HUES6 (cell line): ENCODE measurements at regions not wholly inside any gene's neighbourhood (a gene's known extent, or its start where the extent isn't known, plus 50 kb on each side); places are given as distances from the start of the nearest gene placed in this dataset.

Experiments used
- H3K27ac ChIP-seq: 2 replicates; pipeline ENCODE4 v1.7.0; 2013; ENCODE audit warnings: low read depth, mild to moderate bottlenecking, low read length, inconsistent platforms
- H3K27me3 ChIP-seq: 2 replicates; pipeline ENCODE4 v1.6.1; 2013; ENCODE audit warnings: low read length; ENCODE audit not compliant: control insufficient read depth, insufficient read depth
- H3K36me3 ChIP-seq: 2 replicates; pipeline ENCODE4 v1.6.1; 2013; ENCODE audit warnings: low read length; ENCODE audit not compliant: control insufficient read depth, insufficient read depth
- H3K4me1 ChIP-seq: 2 replicates; pipeline ENCODE4 v1.6.1; 2013; ENCODE audit warnings: low read length; ENCODE audit not compliant: control insufficient read depth, insufficient read depth
- H3K4me3 ChIP-seq: 2 replicates; pipeline ENCODE4 v1.5.1; 2013; ENCODE audit warnings: low read depth, low read length
- H3K9ac ChIP-seq: one replicate; pipeline ENCODE4 v1.6.1; 2013; ENCODE audit warnings: mild to moderate bottlenecking, low read length
- H3K9me3 ChIP-seq: 2 replicates; pipeline ENCODE4 v1.6.1; 2013; ENCODE audit warnings: low read depth, low read length; ENCODE audit not compliant: control insufficient read depth, insufficient read depth

GRCh38 chr5:18158166-18158565, 523.9 kb downstream of the TAF11L14 start:
- no peak overlapping the region for H3K4me3 ChIP-seq
- H3K36me3 ChIP-seq = no peaks in the 10 kb centered on the region
- no peak overlapping the region for H3K27ac ChIP-seq
- H3K9me3 ChIP-seq = peaks cover 9% of the 10 kb centered on the region; the same call in 1 of the 2 replicates
- H3K27me3 ChIP-seq = no peaks in the 10 kb centered on the region
- H3K9ac ChIP-seq = no peak overlapping the region
- no peaks in the 10 kb centered on the region for H3K4me1 ChIP-seq

- no peak overlapping the region for H3K27ac ChIP-seq
- H3K9ac ChIP-seq = no peak overlapping the region
- H3K4me3 ChIP-seq = no peak overlapping the region
- H3K36me3 ChIP-seq = no peaks in the 10 kb centered on the region
- peaks cover 7% of the 10 kb centered on the region; the same call in 1 of the 2 replicates for H3K9me3 ChIP-seq
- no peaks in the 10 kb centered on the region for H3K4me1 ChIP-seq
- H3K27me3 ChIP-seq = no peaks in the 10 kb centered on the region
These were observed 525.1 kb downstream of the TAF11L14 start for GRCh38 chr5:18159331-18159730.

- H3K9me3 ChIP-seq = 0 out of 2 replicates have a peak, but pooled peaks cover 9% of the 10 kb centered on the region
- no peak overlapping the region for H3K9ac ChIP-seq
- no peaks in the 10 kb centered on the region for H3K4me1 ChIP-seq
- H3K27me3 ChIP-seq = no peaks in the 10 kb centered on the region
- H3K27ac ChIP-seq = no peak overlapping the region
- H3K4me3 ChIP-seq = no peak overlapping the region
- H3K36me3 ChIP-seq = no peaks in the 10 kb centered on the region
These were observed 537.4 kb downstream of the TAF11L14 start for GRCh38 chr5:18171684-18172083.

GRCh38 chr5:18179579-18179978, 545.3 kb downstream of the TAF11L14 start:
- Histone ChIP-seq H3K27me3 (no peaks in the 10 kb centered on the region), H3K9me3 (no peaks in the 10 kb centered on the region), H3K4me3 (no peak overlapping the region), H3K9ac (no peak overlapping the region), H3K27ac (no peak overlapping the region), H3K4me1 (no peaks in the 10 kb centered on the region), H3K36me3 (no peaks in the 10 kb centered on the region)

- no peaks in the 10 kb centered on the region for H3K27me3 ChIP-seq
- no peaks in the 10 kb centered on the region for H3K4me1 ChIP-seq
- no peak overlapping the region for H3K9ac ChIP-seq
- H3K36me3 ChIP-seq = no peaks in the 10 kb centered on the region
- no peak overlapping the region for H3K4me3 ChIP-seq
- H3K27ac ChIP-seq = no peak overlapping the region
- no peaks in the 10 kb centered on the region for H3K9me3 ChIP-seq
These were observed 547.3 kb downstream of the TAF11L14 start for GRCh38 chr5:18181575-18181974.

- Histone ChIP-seq H3K9ac (no peak overlapping the region), H3K36me3 (no peaks in the 10 kb centered on the region), H3K27me3 (no peaks in the 10 kb centered on the region), H3K27ac (no peak overlapping the region), H3K4me1 (no peaks in the 10 kb centered on the region), H3K4me3 (no peak overlapping the region), H3K9me3 (peaks cover 27% of the 10 kb centered on the region)
These were observed 561.6 kb downstream of the TAF11L14 start for GRCh38 chr5:18195910-18196309.

- H3K9ac ChIP-seq = no peak overlapping the region
- H3K4me3 ChIP-seq = no peak overlapping the region
- peaks cover 27% of the 10 kb centered on the region for H3K9me3 ChIP-seq
- no peaks in the 10 kb centered on the region for H3K36me3 ChIP-seq
- H3K27ac ChIP-seq = no peak overlapping the region
- H3K27me3 ChIP-seq = no peaks in the 10 kb centered on the region
- no peaks in the 10 kb centered on the region for H3K4me1 ChIP-seq
These were observed 563.5 kb downstream of the TAF11L14 start for GRCh38 chr5:18197734-18198133.

- Histone ChIP-seq H3K27ac (no peak overlapping the region), H3K4me3 (no peak overlapping the region), H3K9me3 (peaks cover 27% of the 10 kb centered on the region), H3K36me3 (no peaks in the 10 kb centered on the region), H3K27me3 (no peaks in the 10 kb centered on the region), H3K4me1 (no peaks in the 10 kb centered on the region), H3K9ac (no peak overlapping the region)
These were observed 567.9 kb downstream of the TAF11L14 start for GRCh38 chr5:18202164-18202563.

GRCh38 chr5:18203296-18203695, 569.0 kb downstream of the TAF11L14 start:
- Histone ChIP-seq H3K4me3 (no peak overlapping the region), H3K9me3 (peaks cover 16% of the 10 kb centered on the region), H3K36me3 (no peaks in the 10 kb centered on the region), H3K27me3 (no peaks in the 10 kb centered on the region), H3K27ac (no peak overlapping the region), H3K4me1 (no peaks in the 10 kb centered on the region), H3K9ac (no peak overlapping the region)

GRCh38 chr5:18213666-18214065, 579.4 kb downstream of the TAF11L14 start:
- no peaks in the 10 kb centered on the region for H3K4me1 ChIP-seq
- no peaks in the 10 kb centered on the region for H3K36me3 ChIP-seq
- H3K4me3 ChIP-seq = no peak overlapping the region
- no peak overlapping the region for H3K9ac ChIP-seq
- peaks cover 8% of the 10 kb centered on the region; the same call in 1 of the 2 replicates for H3K9me3 ChIP-seq
- no peaks in the 10 kb centered on the region for H3K27me3 ChIP-seq
- no peak overlapping the region for H3K27ac ChIP-seq

GRCh38 chr5:18216016-18216415, 581.8 kb downstream of the TAF11L14 start:
- H3K9ac ChIP-seq = no peak overlapping the region
- no peak overlapping the region for H3K27ac ChIP-seq
- no peak overlapping the region for H3K4me3 ChIP-seq
- H3K4me1 ChIP-seq = no peaks in the 10 kb centered on the region
- H3K36me3 ChIP-seq = no peaks in the 10 kb centered on the region
- peaks cover 10% of the 10 kb centered on the region; the same call in 1 of the 2 replicates for H3K9me3 ChIP-seq
- H3K27me3 ChIP-seq = no peaks in the 10 kb centered on the region

GRCh38 chr5:18216729-18217128, 582.5 kb downstream of the TAF11L14 start:
- peaks cover 10% of the 10 kb centered on the region; the same call in 1 of the 2 replicates for H3K9me3 ChIP-seq
- H3K36me3 ChIP-seq = no peaks in the 10 kb centered on the region
- H3K9ac ChIP-seq = no peak overlapping the region
- H3K27me3 ChIP-seq = no peaks in the 10 kb centered on the region
- no peak overlapping the region for H3K4me3 ChIP-seq
- no peak overlapping the region for H3K27ac ChIP-seq
- H3K4me1 ChIP-seq = no peaks in the 10 kb centered on the region
